OCI-LY3 (cell line): ENCODE measurements at regions not wholly inside any gene's neighbourhood (a gene's known extent, or its start where the extent isn't known, plus 50 kb on each side); places are given as distances from the start of the nearest gene placed in this dataset.

Experiments
- H2AFZ ChIP-seq: fragments of 200-600, 300-600 bp; shearing (Covaris generic); 2 replicates; pipeline ENCODE4 v1.6.0; 2014; ENCODE audit warnings: antibody characterized with exemption, low read depth, low read length
- H3K27ac ChIP-seq: fragments of 200-600, 300-600 bp; sonication (generic); 2 replicates; pipeline ENCODE4 v1.5.1; 2014; ENCODE audit warnings: mild to moderate bottlenecking, low read length, moderate library complexity, mixed read lengths
- H3K27me3 ChIP-seq: fragments of 200-600, 300-600 bp; sonication (generic); 2 replicates; pipeline ENCODE4 v1.6.1; 2014; ENCODE audit warnings: low read depth, low read length, mixed read lengths
- H3K36me3 ChIP-seq: fragments of 200-600, 300-600 bp; sonication (generic); replicated peaks from 2 replicates; pipeline ENCODE3; 2014; ENCODE audit warnings: low read depth, low read length, mixed read lengths
- H3K4me1 ChIP-seq: fragments of 300-600, 200-600 bp; sonication (generic); 2 replicates; pipeline ENCODE4 v1.6.1; 2014; ENCODE audit warnings: low read length, mixed read lengths
- H3K4me2 ChIP-seq: fragments of 200-600, 300-600 bp; sonication (generic); 2 replicates; pipeline ENCODE4 v1.6.1; 2014; ENCODE audit warnings: low read length, mixed read lengths
- H3K4me3 ChIP-seq: fragments of 300-600, 200-600 bp; sonication (generic); 2 replicates; pipeline ENCODE4 v1.5.1; 2014; ENCODE audit warnings: antibody characterized with exemption, mild to moderate bottlenecking, low read length, moderate library complexity
- H3K79me2 ChIP-seq: fragments of 300-600, 200-600 bp; shearing (Covaris generic); 2 replicates; pipeline ENCODE4 v1.6.1; 2014; ENCODE audit warnings: mild to moderate bottlenecking, low read length, mixed read lengths
- H3K9ac ChIP-seq: fragments of 300-600, 200-600 bp; shearing (Covaris generic); 2 replicates; pipeline ENCODE4 v1.6.0; 2014; ENCODE audit warnings: mild to moderate bottlenecking, low read length, moderate library complexity
- H3K9me3 ChIP-seq: fragments of 200-600, 300-600 bp; shearing (Covaris generic); 2 replicates; pipeline ENCODE4 v1.6.1; 2014; ENCODE audit warnings: low read length, mixed read lengths; ENCODE audit not compliant: insufficient read depth
- H4K20me1 ChIP-seq: fragments of 200-600, 300-600 bp; sonication (generic); 2 replicates; pipeline ENCODE4 v1.6.1; 2016; ENCODE audit warnings: low read length, mixed read lengths; ENCODE audit not compliant: insufficient read depth
- CTCF ChIP-seq: fragments of 200-600, 300-600 bp; sonication (generic); IDR thresholded peaks from 2 replicates; pipeline ENCODE4 v1.5.1; 2014; ENCODE audit warnings: antibody characterized with exemption, low read length, low read depth
- EZH2phosphoT487 ChIP-seq: fragments of 200-600 bp; shearing (Covaris generic); IDR thresholded peaks from 2 replicates; pipeline ENCODE4 v1.6.1; 2018; ENCODE audit warnings: antibody characterized with exemption, mixed run types, low read depth

GRCh38 chr5:125225424-125225823 lies 479.0 kb upstream of the ZNF608 start:
- no peaks in the 10 kb centered on the region for H3K9me3 ChIP-seq
- no peaks in the 10 kb centered on the region for H3K79me2 ChIP-seq
- H3K4me3 ChIP-seq: no peak overlapping the region
- H3K4me2 ChIP-seq: no peak overlapping the region
- H3K27me3 ChIP-seq: no peaks in the 10 kb centered on the region
- H4K20me1 ChIP-seq: no peaks in the 10 kb centered on the region
- H3K9ac ChIP-seq: no peak overlapping the region
- no peak overlapping the region for H2AFZ ChIP-seq
- H3K36me3 ChIP-seq: no peaks in the 10 kb centered on the region
- TF ChIP-seq CTCF: no peak
- TF ChIP-seq EZH2phosphoT487: no peak
- peaks cover 8% of the 10 kb centered on the region for H3K4me1 ChIP-seq
- no peak overlapping the region for H3K27ac ChIP-seq

GRCh38 chr5:125226825-125227224 lies 480.4 kb upstream of the ZNF608 start:
- no peak overlapping the region for H3K4me3 ChIP-seq
- no peaks in the 10 kb centered on the region for H4K20me1 ChIP-seq
- H3K27me3 ChIP-seq: no peaks in the 10 kb centered on the region
- no peaks in the 10 kb centered on the region for H3K9me3 ChIP-seq
- peaks cover 8% of the 10 kb centered on the region for H3K4me1 ChIP-seq
- no peak overlapping the region for H3K4me2 ChIP-seq
- no peaks in the 10 kb centered on the region for H3K79me2 ChIP-seq
- H3K9ac ChIP-seq: no peak overlapping the region
- no peak overlapping the region for H2AFZ ChIP-seq
- TF ChIP-seq CTCF: no peak
- TF ChIP-seq EZH2phosphoT487: no peak
- no peak overlapping the region for H3K27ac ChIP-seq
- no peaks in the 10 kb centered on the region for H3K36me3 ChIP-seq

GRCh38 chr5:125227333-125228095 lies 481.1 kb upstream of the ZNF608 start:
- no peak overlapping the region for H3K9ac ChIP-seq
- no peaks in the 10 kb centered on the region for H3K9me3 ChIP-seq
- no peak for TF ChIP-seq EZH2phosphoT487
- TF ChIP-seq CTCF: peak; percentile 56
- H3K36me3 ChIP-seq: no peaks in the 10 kb centered on the region
- H3K4me1 ChIP-seq: peaks cover 8% of the 10 kb centered on the region
- H3K4me3 ChIP-seq: no peak overlapping the region
- no peaks in the 10 kb centered on the region for H3K79me2 ChIP-seq
- H4K20me1 ChIP-seq: no peaks in the 10 kb centered on the region
- H2AFZ ChIP-seq: no peak overlapping the region
- H3K27ac ChIP-seq: no peak overlapping the region
- H3K4me2 ChIP-seq: no peak overlapping the region
- H3K27me3 ChIP-seq: no peaks in the 10 kb centered on the region

GRCh38 chr5:125228363-125229070 lies 482.1 kb upstream of the ZNF608 start:
- H4K20me1 ChIP-seq: no peaks in the 10 kb centered on the region
- no peak overlapping the region for H3K4me2 ChIP-seq
- H2AFZ ChIP-seq: no peak overlapping the region
- no peak overlapping the region for H3K4me3 ChIP-seq
- no peak overlapping the region for H3K27ac ChIP-seq
- no peaks in the 10 kb centered on the region for H3K79me2 ChIP-seq
- no peaks in the 10 kb centered on the region for H3K27me3 ChIP-seq
- H3K9me3 ChIP-seq: no peaks in the 10 kb centered on the region
- no peaks in the 10 kb centered on the region for H3K36me3 ChIP-seq
- H3K9ac ChIP-seq: no peak overlapping the region
- H3K4me1 ChIP-seq: peaks cover 8% of the 10 kb centered on the region
- TF ChIP-seq EZH2phosphoT487: no peak
- TF ChIP-seq CTCF: no peak
